NB4 (cell line): ENCODE measurements at regions not wholly inside any gene's neighbourhood (a gene's known extent, or its start where the extent isn't known, plus 50 kb on each side); places are given as distances from the start of the nearest gene placed in this dataset.

ENCODE experiments used
- MAX ChIP-seq: IDR thresholded peaks from 2 replicates; pipeline ENCODE4 v1.6.1; 2011; ENCODE audit warnings: low read depth, low read length
- MYC ChIP-seq: IDR thresholded peaks from 2 replicates; pipeline ENCODE4 v1.6.1; 2011; ENCODE audit warnings: low read depth, low read length
- POLR2A ChIP-seq: IDR thresholded peaks from 2 replicates; pipeline ENCODE4 v1.6.1; 2011; ENCODE audit warnings: mild to moderate bottlenecking; ENCODE audit not compliant: insufficient read length; ENCODE audit errors: extremely low read depth
- TF ChIP-seq, protein P1 (sequence below): IDR thresholded peaks from one replicate; pipeline ENCODE4 v1.5.1; 2012; ENCODE audit warnings: low read depth, low read length

DNA sequence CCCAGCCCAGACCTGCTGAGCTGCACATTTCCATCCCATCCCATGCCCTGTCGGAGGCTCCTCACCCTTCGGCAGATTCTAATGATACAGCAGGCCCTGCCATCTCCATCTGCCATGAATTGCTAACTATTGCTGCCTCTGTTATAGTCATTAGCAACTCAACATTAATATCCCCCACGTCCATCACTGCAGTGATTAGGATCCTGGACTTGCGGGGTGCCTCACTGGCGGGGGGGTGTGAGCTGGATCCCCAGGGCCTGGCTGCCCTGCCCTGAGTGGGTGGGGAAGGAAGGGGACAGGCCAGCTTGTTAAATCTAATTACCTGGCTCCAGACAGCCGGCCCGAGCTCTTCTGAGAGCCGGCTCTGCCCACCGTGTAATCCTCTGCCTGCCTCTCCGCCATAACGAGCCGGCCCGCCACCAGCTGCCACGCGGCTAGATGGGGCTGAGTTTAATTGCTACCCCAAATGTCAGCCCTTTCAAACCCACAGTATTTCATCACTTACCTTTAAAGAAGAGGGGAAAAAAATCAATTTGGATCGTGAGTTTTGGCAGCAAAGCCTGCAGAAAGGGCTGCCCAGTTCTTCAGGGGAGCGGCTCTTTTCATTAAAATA, 227.3 kb upstream of the CSF3R start:
- TF ChIP-seq, protein P1, sequence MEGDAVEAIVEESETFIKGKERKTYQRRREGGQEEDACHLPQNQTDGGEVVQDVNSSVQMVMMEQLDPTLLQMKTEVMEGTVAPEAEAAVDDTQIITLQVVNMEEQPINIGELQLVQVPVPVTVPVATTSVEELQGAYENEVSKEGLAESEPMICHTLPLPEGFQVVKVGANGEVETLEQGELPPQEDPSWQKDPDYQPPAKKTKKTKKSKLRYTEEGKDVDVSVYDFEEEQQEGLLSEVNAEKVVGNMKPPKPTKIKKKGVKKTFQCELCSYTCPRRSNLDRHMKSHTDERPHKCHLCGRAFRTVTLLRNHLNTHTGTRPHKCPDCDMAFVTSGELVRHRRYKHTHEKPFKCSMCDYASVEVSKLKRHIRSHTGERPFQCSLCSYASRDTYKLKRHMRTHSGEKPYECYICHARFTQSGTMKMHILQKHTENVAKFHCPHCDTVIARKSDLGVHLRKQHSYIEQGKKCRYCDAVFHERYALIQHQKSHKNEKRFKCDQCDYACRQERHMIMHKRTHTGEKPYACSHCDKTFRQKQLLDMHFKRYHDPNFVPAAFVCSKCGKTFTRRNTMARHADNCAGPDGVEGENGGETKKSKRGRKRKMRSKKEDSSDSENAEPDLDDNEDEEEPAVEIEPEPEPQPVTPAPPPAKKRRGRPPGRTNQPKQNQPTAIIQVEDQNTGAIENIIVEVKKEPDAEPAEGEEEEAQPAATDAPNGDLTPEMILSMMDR = no peak
- TF ChIP-seq MAX (no peak), POLR2A (no peak), MYC (no peak)
